ENCODE measurements at regions not wholly inside any gene's neighbourhood (a gene's known extent, or its start where the extent isn't known, plus 50 kb on each side); places are given as distances from the start of the nearest gene placed in this dataset.
A peak's percentile ranks its signal among the peaks of the same experiment; 100 is the strongest.
"Not testable (repeated sequence)": the region's sequence is repeated elsewhere in the genome, so short reads cannot be mapped to it uniquely, and the experiment has no call there.

DNA sequence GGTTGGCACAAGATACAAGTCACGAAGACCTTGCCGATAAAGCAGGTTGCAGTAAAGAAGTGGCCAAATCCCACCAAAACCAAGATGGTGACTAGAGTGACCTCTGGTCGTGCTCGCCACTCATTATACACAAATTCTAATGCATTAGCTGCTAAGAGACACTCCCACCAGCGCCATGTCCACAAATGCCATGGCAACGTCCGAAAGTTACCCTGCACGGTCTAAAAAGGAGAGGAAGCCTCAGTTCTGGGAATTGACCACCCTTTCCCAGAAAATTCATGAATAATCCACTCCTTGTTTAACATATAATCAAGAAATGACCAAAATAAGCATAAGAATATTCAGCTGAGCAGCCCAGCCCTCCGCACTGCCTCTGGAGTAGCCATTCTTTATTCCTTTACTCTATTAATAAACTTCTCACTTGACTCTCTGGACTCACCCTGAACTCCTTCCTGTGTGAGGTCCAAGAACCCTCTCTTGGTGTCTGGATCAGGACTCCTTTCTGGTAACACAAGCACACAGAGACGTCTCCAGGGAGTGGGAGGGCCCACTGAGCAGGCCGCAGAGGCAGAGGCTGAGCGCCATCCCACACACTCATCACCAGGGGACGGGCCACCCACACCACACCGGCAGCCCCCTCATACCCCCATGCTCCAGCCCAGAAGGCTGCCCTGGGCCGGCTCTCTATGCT, 5431.8 kb upstream of the TPTE start:
- not testable (repeated sequence) for H4K20me1 ChIP-seq (ENCODE audit: low read depth); H3K27ac ChIP-seq; H3K4me1 ChIP-seq; H2AFZ ChIP-seq (replicated peaks); H3K27ac Mint-ChIP-seq; DNase-seq (ENCODE audit: low spot score); H3K36me3 Mint-ChIP-seq; H3K36me3 ChIP-seq; H3K27me3 Mint-ChIP-seq (ENCODE audit: insufficient read depth, low read depth); H3K9me3 ChIP-seq (ENCODE audit: low read depth); H3K27me3 ChIP-seq; H3K4me3 ChIP-seq; H3K9me3 Mint-ChIP-seq; H3K4me2 ChIP-seq; H3K4me1 Mint-ChIP-seq; H3K9ac ChIP-seq; H3K79me2 ChIP-seq (ENCODE audit: low read depth); H3K4me3 Mint-ChIP-seq; H3F3A ChIP-seq (ENCODE audit: low read depth)

DNA sequence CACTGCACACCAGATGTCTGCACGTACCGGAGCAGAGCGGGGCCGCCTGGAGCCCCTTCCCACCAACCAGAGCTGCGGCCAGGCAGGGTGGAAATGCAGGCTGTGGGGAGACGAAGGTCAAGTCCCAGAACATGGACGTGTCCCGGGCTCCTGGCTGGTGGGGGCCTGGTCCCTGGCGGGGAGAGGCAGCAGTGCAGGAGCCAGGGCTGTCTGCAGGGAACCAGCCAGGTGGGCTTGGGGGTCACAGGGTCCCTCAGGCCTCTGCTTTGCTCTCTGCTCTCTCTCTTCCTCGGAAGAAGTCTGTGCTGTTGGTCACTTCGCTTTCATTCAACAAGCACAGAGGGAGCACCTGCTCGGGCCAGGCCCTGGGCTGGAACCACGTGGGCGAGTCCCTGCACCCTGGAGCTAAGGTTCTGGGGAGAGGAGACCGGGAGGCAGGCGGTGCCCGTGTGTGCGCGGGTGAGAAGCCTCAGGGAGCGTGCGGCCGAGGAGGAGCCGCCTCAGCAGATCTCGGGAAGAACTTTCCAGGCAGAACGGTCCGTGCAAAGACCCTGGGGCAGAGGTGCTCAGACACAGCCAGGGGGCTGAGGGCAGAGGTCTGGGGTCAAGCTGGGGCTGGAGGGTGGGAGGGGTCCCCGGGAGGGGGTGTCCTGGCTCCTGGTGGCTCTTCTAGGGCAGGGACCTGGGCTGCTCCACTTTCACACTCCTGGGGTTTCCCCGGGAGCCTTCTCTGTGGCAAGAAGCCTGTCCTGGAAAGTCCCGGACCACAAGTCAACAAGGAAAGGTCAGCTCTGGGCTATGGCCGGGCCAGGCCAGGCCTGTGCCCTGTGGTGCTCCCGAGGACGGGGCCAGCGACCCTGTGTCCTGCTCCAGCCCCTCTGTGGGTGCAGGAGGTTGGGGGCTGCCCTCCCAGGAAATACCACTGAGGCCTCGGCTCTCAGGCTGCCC, 5431.0 kb upstream of the TPTE start:
- H3K9ac ChIP-seq; H3K4me3 Mint-ChIP-seq; H3K79me2 ChIP-seq (ENCODE audit: low read depth); H3K9me3 ChIP-seq (ENCODE audit: low read depth); H4K20me1 ChIP-seq (ENCODE audit: low read depth); H3K4me1 Mint-ChIP-seq; H3K27ac ChIP-seq; H2AFZ ChIP-seq (replicated peaks); H3K36me3 Mint-ChIP-seq; H3K36me3 ChIP-seq; H3K4me2 ChIP-seq; DNase-seq (ENCODE audit: low spot score); H3K27me3 ChIP-seq; H3K9me3 Mint-ChIP-seq; H3K27me3 Mint-ChIP-seq (ENCODE audit: insufficient read depth, low read depth); H3K4me3 ChIP-seq; H3K27ac Mint-ChIP-seq; H3K4me1 ChIP-seq; H3F3A ChIP-seq (ENCODE audit: low read depth): not testable (repeated sequence)

DNA sequence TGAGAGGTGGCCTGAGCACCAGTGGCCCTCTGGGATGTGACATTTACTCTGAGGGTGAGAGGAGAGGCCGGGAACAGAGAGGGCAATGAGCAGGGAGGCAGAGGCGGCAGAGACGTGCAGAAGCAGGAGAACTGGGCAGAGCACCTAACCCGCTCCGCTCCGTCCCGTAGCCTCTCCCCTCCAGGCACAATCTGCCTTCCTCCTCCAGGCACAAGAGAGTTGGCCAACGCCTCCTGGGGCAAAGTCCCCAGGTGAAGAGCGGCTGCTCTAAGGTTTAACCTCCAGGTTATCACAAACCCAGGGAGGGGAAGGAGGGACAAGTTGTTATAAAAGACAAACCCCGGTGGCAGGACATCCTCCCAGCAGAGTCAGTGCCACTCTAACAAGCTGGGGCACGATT, 5430.1 kb upstream of the TPTE start:
- H3K27me3 ChIP-seq; H3K9me3 Mint-ChIP-seq; H3K4me3 ChIP-seq; H3K36me3 ChIP-seq; H2AFZ ChIP-seq (replicated peaks); H3K27ac ChIP-seq; H4K20me1 ChIP-seq (ENCODE audit: low read depth); H3K4me1 Mint-ChIP-seq; H3K27me3 Mint-ChIP-seq (ENCODE audit: insufficient read depth, low read depth); H3K4me2 ChIP-seq; H3K4me3 Mint-ChIP-seq; H3K36me3 Mint-ChIP-seq; DNase-seq (ENCODE audit: low spot score); H3F3A ChIP-seq (ENCODE audit: low read depth); H3K4me1 ChIP-seq; H3K9me3 ChIP-seq (ENCODE audit: low read depth); H3K79me2 ChIP-seq (ENCODE audit: low read depth); H3K9ac ChIP-seq; H3K27ac Mint-ChIP-seq: not testable (repeated sequence)

DNA sequence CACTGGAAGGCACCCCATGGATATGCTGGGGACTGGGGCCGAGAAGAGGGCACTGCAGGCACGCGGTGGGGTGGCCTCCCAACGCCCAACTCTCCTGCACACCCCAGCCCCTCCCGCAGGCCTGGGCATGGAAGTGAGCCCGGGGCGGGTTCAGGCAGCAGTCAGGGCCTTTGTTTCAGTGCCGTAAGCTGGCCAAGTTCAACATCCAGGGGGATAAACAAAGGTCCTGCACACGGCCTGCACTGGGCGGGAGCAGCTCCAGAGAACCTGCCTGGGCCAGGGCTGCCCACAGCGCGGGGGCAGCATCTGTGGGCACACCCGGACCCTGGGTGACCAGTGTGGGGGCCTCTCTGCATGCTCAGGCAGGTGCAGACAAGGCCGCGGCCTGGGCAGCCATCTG, 5425.8 kb upstream of the TPTE start:
- H3K4me3 Mint-ChIP-seq; H3K36me3 ChIP-seq; H3K27me3 ChIP-seq; H3K9me3 ChIP-seq (ENCODE audit: low read depth); DNase-seq (ENCODE audit: low spot score); H3K4me1 Mint-ChIP-seq; H3K27ac Mint-ChIP-seq; H2AFZ ChIP-seq (replicated peaks); H3K27me3 Mint-ChIP-seq (ENCODE audit: insufficient read depth, low read depth); H3K9me3 Mint-ChIP-seq; H4K20me1 ChIP-seq (ENCODE audit: low read depth); H3K9ac ChIP-seq; H3K4me1 ChIP-seq; H3K27ac ChIP-seq; H3K36me3 Mint-ChIP-seq; H3K4me3 ChIP-seq; H3K79me2 ChIP-seq (ENCODE audit: low read depth); H3K4me2 ChIP-seq; H3F3A ChIP-seq (ENCODE audit: low read depth): not testable (repeated sequence)

DNA sequence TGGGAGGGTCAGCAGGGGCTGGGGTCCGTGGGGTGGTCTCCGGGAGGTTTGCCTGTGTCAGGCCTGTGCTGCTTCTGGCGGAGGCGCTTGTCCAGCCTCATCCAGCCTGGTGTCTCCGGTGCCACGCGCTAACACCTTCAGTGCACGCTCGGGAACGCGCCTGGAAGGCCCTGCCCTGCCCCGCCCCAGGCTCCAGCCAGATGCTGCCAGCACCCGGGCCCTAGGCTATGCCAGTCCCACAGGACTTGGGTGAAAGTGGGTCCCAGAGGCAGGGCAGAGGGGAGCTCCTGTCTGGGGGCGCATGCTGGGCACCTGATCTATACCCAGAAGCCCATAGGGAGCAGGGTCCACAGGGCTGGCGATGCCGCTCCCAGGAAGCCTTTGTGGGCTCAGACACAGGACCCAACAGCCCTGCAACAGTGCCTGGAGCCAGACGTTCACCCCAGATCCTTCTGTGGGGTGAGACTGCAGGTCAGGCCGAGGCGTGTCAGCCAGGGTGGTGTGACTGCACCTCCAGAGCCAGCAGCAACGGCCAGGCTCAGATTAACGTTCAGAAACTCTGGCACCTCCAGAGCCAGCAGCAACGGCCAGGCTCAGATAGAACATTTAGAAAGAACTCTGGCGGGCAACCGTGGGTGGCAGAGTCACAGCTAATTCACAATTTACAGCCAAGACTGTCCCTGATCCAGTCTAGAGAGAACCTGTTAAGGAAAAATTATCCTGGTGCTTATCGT, 5423.2 kb upstream of the TPTE start:
- H3K79me2 ChIP-seq (ENCODE audit: low read depth); H3K36me3 ChIP-seq; H3K27ac Mint-ChIP-seq; H3K27me3 ChIP-seq; H3K27me3 Mint-ChIP-seq (ENCODE audit: insufficient read depth, low read depth); H4K20me1 ChIP-seq (ENCODE audit: low read depth); H3K4me1 ChIP-seq; H3K9me3 ChIP-seq (ENCODE audit: low read depth); DNase-seq (ENCODE audit: low spot score); H3K4me2 ChIP-seq; H3K4me3 ChIP-seq; H3K4me1 Mint-ChIP-seq; H2AFZ ChIP-seq (replicated peaks); H3K4me3 Mint-ChIP-seq; H3K36me3 Mint-ChIP-seq; H3K27ac ChIP-seq; H3F3A ChIP-seq (ENCODE audit: low read depth); H3K9ac ChIP-seq; H3K9me3 Mint-ChIP-seq: not testable (repeated sequence)

DNA sequence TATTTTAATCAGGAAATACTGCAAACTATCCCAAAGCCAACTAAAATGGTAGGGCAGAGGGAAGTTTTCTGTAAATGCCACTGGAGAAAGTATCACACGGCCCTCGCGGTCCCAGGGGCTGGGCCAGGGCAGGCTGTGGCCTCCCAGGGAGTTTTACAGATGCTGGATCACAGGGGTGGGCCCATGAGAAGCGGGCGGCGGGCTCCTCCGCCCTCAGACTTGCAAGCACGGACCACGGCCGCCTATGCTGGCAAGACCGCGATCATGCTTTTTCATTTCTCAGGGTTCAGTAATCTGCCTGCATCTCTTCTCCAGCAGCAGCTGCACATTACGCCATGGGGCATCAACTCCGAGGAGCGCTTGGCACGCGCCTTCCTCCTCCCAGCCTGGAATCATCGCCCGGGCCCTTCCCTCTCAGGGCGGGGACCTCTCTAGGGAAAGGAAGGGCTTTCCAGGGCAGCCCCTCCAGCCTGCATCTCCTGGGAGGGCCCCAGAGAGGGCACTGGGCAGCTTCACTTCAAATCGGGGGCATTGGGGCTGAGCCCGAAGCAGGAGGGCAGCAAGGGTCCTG, 5420.7 kb upstream of the TPTE start:
- H3K27ac ChIP-seq; H3K79me2 ChIP-seq (ENCODE audit: low read depth); DNase-seq (ENCODE audit: low spot score); H3F3A ChIP-seq (ENCODE audit: low read depth); H3K27me3 ChIP-seq; H4K20me1 ChIP-seq (ENCODE audit: low read depth); H3K36me3 ChIP-seq; H3K9me3 ChIP-seq (ENCODE audit: low read depth); H3K36me3 Mint-ChIP-seq; H3K4me2 ChIP-seq; H3K4me3 Mint-ChIP-seq; H3K9me3 Mint-ChIP-seq; H3K4me1 Mint-ChIP-seq; H3K27me3 Mint-ChIP-seq (ENCODE audit: insufficient read depth, low read depth); H3K4me1 ChIP-seq; H3K4me3 ChIP-seq; H3K9ac ChIP-seq; H2AFZ ChIP-seq (replicated peaks); H3K27ac Mint-ChIP-seq: not testable (repeated sequence)

DNA sequence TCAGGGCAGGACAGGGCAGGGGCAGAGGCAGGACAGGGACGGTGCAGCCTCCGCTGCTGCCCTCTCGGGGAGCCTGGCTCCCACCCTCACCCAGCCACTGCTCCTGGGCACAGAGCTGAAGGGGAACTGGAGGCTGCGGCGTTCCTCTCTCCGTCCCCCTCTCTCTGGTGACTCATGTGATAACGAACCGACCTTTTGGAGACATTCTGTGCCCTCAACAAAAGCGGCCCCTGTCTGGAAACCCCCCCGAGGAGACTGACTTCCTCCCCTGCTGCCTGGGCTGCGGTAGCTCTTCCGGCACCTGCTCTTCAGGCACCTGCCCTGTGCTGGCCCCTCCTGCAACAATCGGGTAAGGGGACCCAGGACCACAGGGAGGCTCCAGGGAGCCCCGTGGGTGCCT, 5419.6 kb upstream of the TPTE start:
- not testable (repeated sequence) for H3F3A ChIP-seq (ENCODE audit: low read depth); H3K27me3 Mint-ChIP-seq (ENCODE audit: insufficient read depth, low read depth); H3K9me3 ChIP-seq (ENCODE audit: low read depth); H3K4me3 Mint-ChIP-seq; H3K9ac ChIP-seq; H3K79me2 ChIP-seq (ENCODE audit: low read depth); H3K9me3 Mint-ChIP-seq; H3K4me2 ChIP-seq; H3K27me3 ChIP-seq; H3K4me3 ChIP-seq; H3K27ac ChIP-seq; H3K36me3 Mint-ChIP-seq; H3K27ac Mint-ChIP-seq; H3K36me3 ChIP-seq; H3K4me1 Mint-ChIP-seq; H3K4me1 ChIP-seq; H4K20me1 ChIP-seq (ENCODE audit: low read depth); H2AFZ ChIP-seq (replicated peaks)
- DNase-seq (ENCODE audit: low spot score), result peak; percentile 1

Data from neural progenitor cell (in vitro differentiated cells).